DMS114 treated with DMSO at 0.1 percent for 48 hours (cell line): ENCODE measurements at regions not wholly inside any gene's neighbourhood (a gene's known extent, or its start where the extent isn't known, plus 50 kb on each side); places are given as distances from the start of the nearest gene placed in this dataset.

Source experiments
- DNase-seq: peaks from one replicate; lab custom pipeline; 2025; ENCODE audit not compliant: unreplicated experiment; lab: John Stamatoyannopoulos, UW

- no peak for DNase-seq
Measured at GRCh38 chr1:58996341-58997059, 212.7 kb upstream of the JUN start.

DNA sequence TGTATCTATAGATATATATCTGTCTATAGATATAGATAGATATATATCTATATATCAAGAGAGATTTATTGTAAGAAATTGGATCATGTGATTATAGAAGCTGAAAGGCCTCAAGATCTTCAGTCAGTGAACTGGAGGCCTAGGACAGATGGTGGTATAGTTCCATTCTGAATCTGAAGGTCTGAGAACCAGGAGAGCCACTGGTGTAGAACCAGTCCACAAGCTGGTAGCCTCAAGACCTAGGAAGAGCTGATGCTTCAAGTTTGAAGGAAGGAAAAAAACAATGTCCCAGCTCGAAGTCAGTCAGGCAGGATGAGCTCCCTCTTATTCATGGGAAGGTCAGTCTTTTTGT is 213.2 kb upstream of the JUN start:
- no peak for DNase-seq

DNA sequence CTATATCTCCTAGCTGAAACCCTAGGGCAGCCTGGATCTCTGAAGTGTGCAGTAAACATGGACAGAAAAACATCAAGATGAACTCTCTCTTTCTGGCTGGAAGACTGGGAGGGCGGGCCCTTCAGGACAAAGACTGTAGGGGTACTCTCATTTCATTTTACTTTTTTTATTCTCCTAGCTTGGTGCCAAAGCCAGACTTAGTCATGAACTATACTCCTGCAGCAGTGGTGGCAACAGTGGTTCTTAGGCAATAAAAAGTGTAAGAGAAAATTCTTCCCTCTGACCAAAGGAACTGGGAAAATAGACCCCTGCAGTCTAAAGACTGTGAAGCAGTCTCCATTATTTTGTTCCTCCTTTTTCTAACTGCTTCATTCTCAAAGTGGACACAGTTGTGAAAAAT is 213.8 kb upstream of the JUN start:
- DNase-seq = no peak

DNA sequence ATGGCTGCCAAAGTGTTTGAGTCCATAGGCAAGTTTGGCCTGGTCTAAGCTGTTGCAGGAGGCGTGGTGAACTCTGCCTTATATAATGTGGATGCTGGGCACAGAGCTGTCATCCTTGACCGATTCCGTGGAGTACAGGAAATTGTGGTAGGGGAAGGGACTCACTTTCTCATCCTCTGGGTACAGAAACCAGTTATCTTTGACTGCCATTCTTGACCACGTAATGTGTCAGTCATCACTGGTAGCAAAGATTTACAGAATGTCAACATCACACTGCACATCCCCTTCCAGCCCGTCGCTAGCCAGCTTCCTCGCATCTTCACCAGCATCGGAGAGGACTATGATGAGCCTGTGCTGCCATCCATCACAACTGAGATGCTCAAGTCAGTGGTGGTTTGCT is 215.8 kb upstream of the JUN start:
- DNase-seq = no peak

- DNase-seq = no peak
Measured at GRCh38 chr1:59004755-59005154, 220.9 kb upstream of the JUN start.

DNA sequence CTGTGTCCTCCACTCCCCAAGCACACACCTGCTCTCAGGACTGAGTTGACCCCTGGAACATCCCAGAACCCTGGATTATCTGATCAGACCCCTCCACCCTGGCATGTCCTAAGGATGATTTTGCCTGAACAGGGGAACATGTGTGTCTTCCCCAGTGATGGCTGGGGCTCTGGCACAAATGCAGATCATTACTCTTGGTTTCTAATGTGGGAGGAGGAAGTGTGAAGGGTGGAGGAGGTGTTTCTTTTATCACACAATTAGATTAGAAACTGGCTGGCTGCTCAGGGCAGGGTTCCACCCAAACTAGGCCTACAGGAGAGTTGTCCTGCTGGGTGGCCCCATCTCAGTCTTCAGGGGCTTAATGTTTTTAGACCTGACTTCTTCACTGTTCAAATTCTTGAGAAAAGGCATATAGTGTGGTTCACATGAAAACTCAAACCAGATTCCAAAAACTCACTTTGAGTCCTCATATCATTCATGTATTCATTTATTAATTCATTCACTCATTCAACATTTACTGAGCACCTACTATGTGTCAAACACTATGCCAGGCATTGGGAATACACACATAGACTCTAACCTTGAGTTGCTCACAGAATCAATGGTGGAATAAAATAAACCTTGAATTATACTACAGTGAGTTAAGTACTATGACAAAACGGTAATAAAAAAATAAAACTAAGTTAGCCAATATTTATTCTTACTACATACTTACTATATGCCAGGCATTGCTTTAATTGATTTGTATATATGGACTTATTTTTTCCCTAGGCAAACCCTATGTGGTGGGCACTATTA is 221.8 kb upstream of the JUN start:
- DNase-seq = no peak

DNA sequence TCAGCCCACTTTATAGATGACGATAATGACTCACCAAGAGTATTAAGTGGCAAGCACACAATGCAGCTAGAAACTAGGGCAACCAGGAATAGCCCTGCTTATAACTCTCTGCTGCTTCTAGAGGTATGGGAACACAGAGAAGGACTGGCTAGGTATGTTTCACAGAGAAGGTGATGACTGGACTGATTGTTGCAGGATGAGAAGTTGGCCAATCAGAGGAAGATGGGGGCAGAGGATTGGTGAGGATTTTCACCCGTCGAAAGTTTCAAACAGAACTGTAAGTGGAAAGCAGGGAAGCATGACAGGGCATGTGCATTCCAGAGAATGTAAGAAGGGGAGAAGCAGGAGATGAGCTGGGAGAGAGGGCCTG is 222.4 kb upstream of the JUN start:
- DNase-seq = no peak

- DNase-seq = no peak
Measured at GRCh38 chr1:59006932-59007331, 223.1 kb upstream of the JUN start.

- no peak for DNase-seq
Measured at GRCh38 chr1:59007429-59007819, 223.6 kb upstream of the JUN start.

GRCh38 chr1:59007820-59008598 is 224.2 kb upstream of the JUN start:
- no peak for DNase-seq

DNA sequence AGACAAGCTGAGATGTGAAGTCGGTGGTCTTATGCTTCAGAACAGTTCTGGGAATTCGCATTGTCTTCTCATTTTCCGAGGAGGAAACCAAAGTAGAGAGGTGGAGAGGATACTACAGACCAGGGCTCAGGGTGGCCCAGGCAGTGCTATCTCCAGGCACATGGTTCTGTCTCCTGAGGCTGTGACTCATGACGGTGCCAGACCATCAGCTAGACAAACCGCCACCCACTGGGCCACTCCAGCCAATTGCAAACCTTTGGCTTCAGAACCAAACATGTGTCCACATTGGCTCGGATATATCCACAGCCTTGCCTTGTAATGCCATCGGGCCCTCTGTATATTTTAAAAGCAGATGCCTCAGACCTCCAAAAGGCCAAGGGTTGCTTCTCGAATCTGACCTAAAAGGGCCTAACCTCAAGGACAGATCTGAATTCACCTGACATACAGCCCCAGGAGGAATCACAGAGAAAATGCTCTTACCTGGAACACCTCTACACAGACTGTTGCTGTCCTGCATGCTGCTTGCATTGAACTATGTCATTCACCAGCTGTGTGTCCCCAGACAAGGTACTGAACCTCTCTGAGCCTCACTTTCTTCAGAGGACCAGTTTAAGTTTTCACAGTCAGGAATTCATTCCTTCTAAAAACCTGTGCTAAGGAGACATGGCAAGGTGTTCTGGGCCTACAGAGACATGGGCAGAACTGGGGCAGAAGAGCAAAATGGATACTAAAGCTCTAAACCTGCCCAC is 224.9 kb upstream of the JUN start:
- no peak for DNase-seq

- DNase-seq = no peak
Measured at GRCh38 chr1:59011663-59012062, 227.8 kb upstream of the JUN start.

- no peak for DNase-seq
Measured at GRCh38 chr1:59012378-59012777, 228.5 kb upstream of the JUN start.

DNA sequence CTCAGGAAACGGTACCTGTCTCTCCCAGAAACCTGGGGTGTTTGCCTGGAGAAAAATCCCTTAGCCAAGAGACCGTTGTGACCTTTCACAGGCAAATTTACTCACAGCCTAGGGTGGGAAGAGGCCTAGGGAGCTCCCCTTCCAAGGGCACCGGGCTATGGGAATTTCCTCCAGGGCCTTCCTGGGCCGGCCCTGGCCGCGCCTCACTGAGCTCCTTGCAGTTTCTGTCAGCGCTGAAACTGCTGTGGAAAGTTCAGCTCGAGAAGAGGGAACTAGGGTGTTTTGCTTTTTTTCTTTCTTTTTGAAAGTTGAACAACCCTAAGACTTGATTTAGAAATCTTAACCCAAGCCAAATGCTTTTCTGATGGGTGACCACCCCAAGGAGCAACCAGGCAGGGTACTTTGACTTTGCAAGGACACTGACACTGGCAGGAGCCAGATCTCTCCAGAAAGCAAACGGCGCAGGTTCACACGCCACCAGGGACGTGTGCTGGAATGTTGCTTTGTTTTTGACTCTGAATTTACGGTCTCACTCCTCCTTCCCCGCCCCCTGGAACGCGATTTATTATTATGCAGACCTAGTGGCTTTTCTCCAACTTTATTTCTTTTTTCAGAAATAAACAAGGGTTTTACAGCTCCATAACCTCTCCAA is 229.6 kb upstream of the JUN start:
- no peak for DNase-seq

- DNase-seq = no peak
Measured at GRCh38 chr1:59013928-59014279, 230.1 kb upstream of the JUN start.

GRCh38 chr1:59014827-59015226 is 231.0 kb upstream of the JUN start:
- DNase-seq = no peak

DNA sequence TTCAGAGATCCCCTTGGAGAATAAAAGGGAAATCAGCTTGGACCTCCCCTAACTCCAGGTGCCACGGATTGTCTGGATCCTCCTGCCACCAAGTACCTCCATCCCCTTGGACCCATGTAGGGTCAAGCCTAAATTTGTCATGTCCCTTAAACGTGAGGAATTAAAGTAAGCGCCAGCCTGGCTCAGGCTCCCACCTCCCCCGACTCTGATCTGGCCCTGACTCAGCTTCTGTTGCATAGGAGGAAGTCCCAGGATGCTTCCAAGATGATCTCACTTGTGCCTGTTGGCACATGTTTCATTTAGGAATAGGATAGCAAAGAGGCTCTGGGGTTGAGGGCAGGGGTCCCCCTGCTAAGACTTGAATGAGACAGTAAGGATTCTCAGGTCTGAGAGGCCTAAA is 231.9 kb upstream of the JUN start:
- DNase-seq = no peak

- no peak for DNase-seq
Measured at GRCh38 chr1:59016390-59016789, 232.5 kb upstream of the JUN start.

DNA sequence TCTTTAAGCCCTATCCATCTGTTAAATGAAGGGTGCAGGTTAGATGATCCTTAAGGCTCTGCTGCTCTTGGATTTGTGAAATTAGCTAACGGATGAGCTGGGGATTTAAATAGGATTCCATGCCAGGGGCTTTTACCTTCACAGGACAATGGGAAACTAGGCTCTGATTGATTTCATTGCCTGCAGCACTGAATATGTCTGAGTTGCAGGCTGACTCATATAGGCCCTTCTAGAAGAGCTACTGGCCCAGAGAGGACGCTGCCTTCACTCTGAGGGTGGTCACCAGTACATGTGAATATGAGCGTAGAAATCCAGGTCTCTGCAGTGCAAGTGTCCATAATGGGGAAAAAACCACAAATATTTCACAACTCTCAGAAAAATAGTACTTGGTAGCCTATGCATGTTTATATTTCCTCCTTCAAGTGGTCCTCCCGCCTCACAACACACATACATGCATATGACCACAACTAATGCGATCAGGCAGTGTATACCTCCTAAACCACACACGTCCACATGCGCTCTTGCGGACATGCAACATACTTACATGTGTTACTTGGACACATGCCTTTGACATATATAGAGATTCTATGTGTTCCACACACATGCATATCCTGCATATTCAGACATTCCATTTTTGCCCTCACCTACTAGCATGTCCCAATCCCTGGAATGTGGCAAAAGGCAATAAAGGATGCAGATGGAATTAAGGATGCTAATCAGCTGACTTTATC is 233.8 kb upstream of the JUN start:
- no peak for DNase-seq

- no peak for DNase-seq
Measured at GRCh38 chr1:59018446-59018845, 234.6 kb upstream of the JUN start.
